ENCODE measurements at regions not wholly inside any gene's neighbourhood (a gene's known extent, or its start where the extent isn't known, plus 50 kb on each side); places are given as distances from the start of the nearest gene placed in this dataset.
"Not testable (repeated sequence)": the region's sequence is repeated elsewhere in the genome, so short reads cannot be mapped to it uniquely, and the experiment has no call there.

GRCh38 chr10:30696416-30697185 is 67.0 kb upstream of the LYZL2 start:
- DNase-seq: not testable (repeated sequence)

- peak; percentile 74 for DNase-seq
These were observed 66.1 kb upstream of the LYZL2 start for GRCh38 chr10:30695481-30696236.

- no peak for DNase-seq
These were observed 65.1 kb upstream of the LYZL2 start for GRCh38 chr10:30694518-30695228.

GRCh38 chr10:30691639-30692015 is 62.1 kb upstream of the LYZL2 start:
- DNase-seq: no peak

- DNase-seq: not testable (repeated sequence)
These were observed 61.5 kb upstream of the LYZL2 start for GRCh38 chr10:30690948-30691638.

- no peak for DNase-seq
These were observed 58.9 kb upstream of the LYZL2 start for GRCh38 chr10:30688456-30688855.

- peak; percentile 83 for DNase-seq
These were observed 58.2 kb upstream of the LYZL2 start for GRCh38 chr10:30687698-30688213.

- no peak for DNase-seq
These were observed 57.2 kb upstream of the LYZL2 start for GRCh38 chr10:30686708-30687107.

GRCh38 chr10:30683496-30683895 is 53.9 kb upstream of the LYZL2 start:
- DNase-seq: no peak

- DNase-seq: peak; percentile 63
These were observed 53.0 kb upstream of the LYZL2 start for GRCh38 chr10:30682377-30683199.

GRCh38 chr10:30680908-30681307 is 51.4 kb upstream of the LYZL2 start:
- DNase-seq: no peak

Data from stimulated activated CD4-positive, alpha-beta T cell treated with anti-CD3 and anti-CD28 coated beads, Interleukin-4, amount 100 ng/mL, for 1 hour (primary cell).